ENCODE measurements at regions not wholly inside any gene's neighbourhood (a gene's known extent, or its start where the extent isn't known, plus 50 kb on each side); places are given as distances from the start of the nearest gene placed in this dataset.

- H3K9ac ChIP-seq (ENCODE audit: low read length) = no peak overlapping the region
- DNase-seq = no peak
- no peaks in the 10 kb centered on the region for H3K36me3 ChIP-seq (replicated peaks; ENCODE audit: insufficient read depth, low read length)
These were observed 501.0 kb downstream of the EIPR1 start for GRCh38 chr2:2876331-2877221.

DNA sequence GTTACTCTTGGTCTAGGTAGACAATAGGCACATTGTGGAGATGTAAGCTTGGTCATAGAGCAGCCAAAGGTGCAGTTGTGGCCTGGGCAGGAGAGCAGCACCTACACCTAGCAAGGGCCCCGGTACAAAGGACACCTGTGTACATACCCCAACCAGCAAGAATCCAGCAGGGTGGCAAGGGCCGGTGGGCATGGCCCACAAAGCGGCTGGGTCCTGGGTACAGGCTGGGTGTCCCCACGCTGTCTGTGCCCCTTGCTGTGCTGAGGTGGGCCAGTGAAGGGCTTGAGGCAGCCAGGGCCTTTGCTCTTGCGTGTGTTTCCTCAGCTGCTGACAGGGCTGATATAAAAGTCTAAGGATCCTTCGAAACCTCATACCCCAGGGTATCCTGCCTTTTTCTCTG lies 501.8 kb downstream of the EIPR1 start:
- H3K4me1 ChIP-seq (ENCODE audit: low read length) = 0 out of 2 replicates have a peak, but pooled peaks cover 4% of the 10 kb centered on the region
- no peak overlapping the region for H3K9ac ChIP-seq (ENCODE audit: low read length)
- H2AFZ ChIP-seq (ENCODE audit: low read length) = no peak overlapping the region
- no peaks in the 10 kb centered on the region for H3K36me3 ChIP-seq (replicated peaks; ENCODE audit: insufficient read depth, low read length)
- H3K9me3 ChIP-seq (replicated peaks; ENCODE audit: insufficient read depth, low read length) = no peaks in the 10 kb centered on the region
- no peak overlapping the region for H3K4me3 ChIP-seq (ENCODE audit: low read length)
- H4K20me1 ChIP-seq (ENCODE audit: insufficient read depth, low read length) = no peaks in the 10 kb centered on the region
- H3K79me2 ChIP-seq (ENCODE audit: low read length) = no peaks in the 10 kb centered on the region
- no peaks in the 10 kb centered on the region for H3F3A ChIP-seq (ENCODE audit: insufficient read depth, low read length)
- H3K27ac ChIP-seq (ENCODE audit: low read length) = no peak overlapping the region
- H3K9me2 ChIP-seq (replicated peaks; ENCODE audit: insufficient read depth, low read length) = no peaks in the 10 kb centered on the region
- H3K4me2 ChIP-seq (ENCODE audit: low read depth, low read length) = no peak overlapping the region
- DNase-seq = no peak
- H3K27me3 ChIP-seq (replicated peaks; ENCODE audit: insufficient read depth, low read length) = no peaks in the 10 kb centered on the region
- TF ChIP-seq EZH2 (optimal IDR thresholded peaks at IDR 0.05; ENCODE audit: low read depth, low read length) (no peak), EZH2phosphoT487 (IDR thresholded peaks at IDR 0.05; ENCODE audit: low read length) (no peak), CTCF (IDR thresholded peaks at IDR 0.05; ENCODE audit: low read length) (no peak)

More at GRCh38 chr2:2876331-2877221, 501.0 kb downstream of the EIPR1 start:
- H3K4me2 ChIP-seq (ENCODE audit: low read depth, low read length) = no peak overlapping the region
- no peak overlapping the region for H3K27ac ChIP-seq (ENCODE audit: low read length)
- H3K9me3 ChIP-seq (replicated peaks; ENCODE audit: insufficient read depth, low read length) = no peaks in the 10 kb centered on the region
- H4K20me1 ChIP-seq (ENCODE audit: insufficient read depth, low read length) = no peaks in the 10 kb centered on the region
- TF ChIP-seq CTCF (IDR thresholded peaks at IDR 0.05; ENCODE audit: low read length) (no peak), EZH2 (optimal IDR thresholded peaks at IDR 0.05; ENCODE audit: low read depth, low read length) (no peak), EZH2phosphoT487 (IDR thresholded peaks at IDR 0.05; ENCODE audit: low read length) (no peak)
- no peaks in the 10 kb centered on the region for H3K27me3 ChIP-seq (replicated peaks; ENCODE audit: insufficient read depth, low read length)
- H3K4me1 ChIP-seq (ENCODE audit: low read length) = no peaks in the 10 kb centered on the region
- no peaks in the 10 kb centered on the region for H3F3A ChIP-seq (ENCODE audit: insufficient read depth, low read length)
- H3K4me3 ChIP-seq (ENCODE audit: low read length) = no peak overlapping the region
- no peaks in the 10 kb centered on the region for H3K79me2 ChIP-seq (ENCODE audit: low read length)
- H3K9me2 ChIP-seq (replicated peaks; ENCODE audit: insufficient read depth, low read length) = no peaks in the 10 kb centered on the region
- H2AFZ ChIP-seq (ENCODE audit: low read length) = no peak overlapping the region

DNA sequence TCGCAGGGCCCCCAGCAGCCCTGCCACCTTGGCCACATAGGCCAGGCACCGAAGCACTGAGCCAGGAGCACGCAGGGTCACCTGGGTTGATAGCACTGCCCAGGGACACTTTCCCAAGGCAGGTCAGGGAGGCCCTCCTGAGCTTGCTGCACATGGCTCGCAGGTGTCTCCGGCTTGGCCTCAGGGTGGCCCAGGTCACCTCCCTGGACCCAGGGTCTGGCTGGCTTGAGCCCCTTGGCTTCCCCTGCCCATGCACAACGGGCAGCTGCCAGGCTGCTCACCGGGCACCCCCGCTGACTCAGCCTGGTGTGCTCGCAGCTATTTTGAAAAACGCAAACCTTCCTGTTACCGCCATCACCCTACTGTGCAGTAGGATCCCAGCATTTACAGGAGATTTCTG lies 502.3 kb downstream of the EIPR1 start:
- Histone ChIP-seq H3K4me2 (ENCODE audit: low read depth, low read length) (no peak overlapping the region), H3K9me3 (replicated peaks; ENCODE audit: insufficient read depth, low read length) (no peaks in the 10 kb centered on the region), H3K9me2 (replicated peaks; ENCODE audit: insufficient read depth, low read length) (no peaks in the 10 kb centered on the region), H3K4me1 (ENCODE audit: low read length) (0 out of 2 replicates have a peak, but pooled peaks cover 4% of the 10 kb centered on the region), H4K20me1 (ENCODE audit: insufficient read depth, low read length) (no peaks in the 10 kb centered on the region), H3F3A (ENCODE audit: insufficient read depth, low read length) (no peaks in the 10 kb centered on the region), H3K27ac (ENCODE audit: low read length) (no peak overlapping the region), H3K27me3 (replicated peaks; ENCODE audit: insufficient read depth, low read length) (no peaks in the 10 kb centered on the region), H2AFZ (ENCODE audit: low read length) (no peak overlapping the region), H3K9ac (ENCODE audit: low read length) (no peak overlapping the region), H3K4me3 (ENCODE audit: low read length) (no peak overlapping the region), H3K36me3 (replicated peaks; ENCODE audit: insufficient read depth, low read length) (no peaks in the 10 kb centered on the region), H3K79me2 (ENCODE audit: low read length) (no peaks in the 10 kb centered on the region)
- no peak for DNase-seq
- TF ChIP-seq EZH2 (optimal IDR thresholded peaks at IDR 0.05; ENCODE audit: low read depth, low read length) = no peak
- no peak for TF ChIP-seq EZH2phosphoT487 (IDR thresholded peaks at IDR 0.05; ENCODE audit: low read length)
- TF ChIP-seq CTCF (IDR thresholded peaks at IDR 0.05; ENCODE audit: low read length) = no peak

All from MM.1S (cell line).